Fibroblast of skin of scalp (primary cell): ENCODE measurements at regions not wholly inside any gene's neighbourhood (a gene's known extent, or its start where the extent isn't known, plus 50 kb on each side); places are given as distances from the start of the nearest gene placed in this dataset.
A peak's percentile ranks its signal among the peaks of the same experiment; 100 is the strongest.
"Not testable (repeated sequence)": the region's sequence is repeated elsewhere in the genome, so short reads cannot be mapped to it uniquely, and the experiment has no call there.

ENCODE experiments used
- DNase-seq: peaks from one replicate; pipeline ENCODE4 v3.0.0-alpha.2; 2013

DNA sequence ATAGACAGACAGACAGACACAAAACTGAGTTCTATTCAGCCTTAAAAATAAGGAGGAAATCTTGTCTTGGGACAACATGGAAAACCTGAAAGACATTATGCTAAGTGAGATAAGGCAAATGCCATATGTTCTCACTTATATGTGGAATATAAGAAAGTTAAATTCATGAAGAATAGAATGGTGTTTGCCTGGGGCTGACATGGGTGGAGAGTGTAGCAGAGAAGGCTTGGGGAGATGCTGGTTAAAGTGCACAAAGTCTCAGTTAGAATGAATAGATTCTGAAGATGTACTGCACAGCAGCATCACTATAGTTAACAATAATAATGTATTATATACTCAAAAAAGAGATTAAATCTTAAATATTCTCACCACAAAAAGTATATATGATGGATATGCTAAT is 355.5 kb downstream of the LRRIQ3 start:
- DNase-seq = no peak

DNA sequence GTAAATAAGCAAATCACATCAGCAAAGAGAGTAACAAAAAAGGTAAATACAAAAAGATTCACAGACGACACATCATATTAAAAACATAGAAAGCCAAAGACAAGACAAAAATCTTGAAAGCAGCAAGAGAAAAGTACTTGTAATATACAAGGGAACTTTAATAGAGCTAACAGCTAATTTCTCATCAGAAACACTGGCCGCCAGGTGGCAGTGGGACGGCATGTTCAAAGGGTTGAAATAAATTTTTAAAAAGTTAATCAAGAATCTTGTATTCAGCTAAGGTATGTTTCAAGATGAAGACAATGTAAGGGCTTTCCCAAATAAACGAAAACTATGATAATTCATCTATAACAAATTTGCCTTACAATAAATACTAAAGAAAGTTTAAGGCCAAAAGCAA is 358.1 kb downstream of the LRRIQ3 start:
- no peak for DNase-seq

DNA sequence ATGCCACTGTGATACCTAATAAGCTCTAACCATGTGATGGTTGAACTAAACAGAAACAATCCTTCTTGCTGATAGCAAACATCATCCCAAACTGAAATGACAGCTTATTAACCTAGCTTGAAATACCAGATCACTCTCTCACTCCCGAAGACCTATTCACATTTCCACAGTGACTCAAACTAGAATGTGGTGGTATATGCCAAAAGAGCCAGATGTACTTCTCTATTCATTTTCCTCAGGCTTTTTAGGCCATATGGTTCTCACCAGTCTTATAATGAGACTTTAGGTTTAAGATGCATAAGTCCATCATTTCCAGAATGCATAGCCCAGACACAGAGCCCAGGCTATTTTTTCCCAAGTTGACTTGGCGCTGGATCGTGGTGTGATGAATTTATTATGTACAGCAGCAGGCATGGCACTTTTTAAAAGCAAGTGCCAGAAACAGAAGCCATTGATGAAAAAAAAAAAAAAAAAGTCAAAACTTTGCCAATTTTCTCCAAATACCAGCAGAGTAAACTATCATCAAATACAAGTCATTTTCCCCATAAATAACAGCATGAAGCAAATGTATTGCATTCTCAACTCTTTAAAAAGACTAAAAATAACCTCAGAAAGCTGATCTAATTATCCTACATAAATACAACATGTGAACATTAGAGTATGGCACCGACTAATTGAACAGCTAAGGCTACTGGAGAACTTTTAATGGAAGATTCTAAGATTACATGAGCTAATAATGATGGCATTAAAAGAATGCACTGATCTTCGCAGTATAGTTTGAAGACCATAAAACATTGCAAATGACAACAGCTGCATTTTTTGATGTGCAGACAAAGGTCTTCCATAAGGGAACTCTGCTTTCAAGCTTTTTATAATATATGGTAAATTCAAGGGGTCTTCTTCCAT is 365.4 kb downstream of the LRRIQ3 start:
- DNase-seq = no peak

DNA sequence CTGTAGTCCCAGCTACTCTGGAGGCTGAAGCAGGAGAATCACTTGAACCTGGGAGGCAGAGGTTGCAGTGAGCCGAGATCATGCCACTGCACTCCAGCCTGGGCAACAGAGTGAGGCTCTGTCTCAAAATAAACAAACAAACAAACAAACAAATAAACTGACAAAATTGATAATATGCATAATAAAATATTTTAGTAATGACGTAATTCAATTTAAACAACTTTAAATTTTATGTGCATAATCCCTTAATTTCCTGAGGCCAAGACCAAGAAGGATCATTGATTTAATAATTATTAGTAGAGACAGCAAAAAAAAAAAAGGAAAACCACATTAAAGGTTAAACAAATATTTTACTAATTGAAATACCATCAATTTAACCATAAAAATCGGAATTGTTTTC is 370.7 kb downstream of the LRRIQ3 start:
- DNase-seq = not testable (repeated sequence)

DNA sequence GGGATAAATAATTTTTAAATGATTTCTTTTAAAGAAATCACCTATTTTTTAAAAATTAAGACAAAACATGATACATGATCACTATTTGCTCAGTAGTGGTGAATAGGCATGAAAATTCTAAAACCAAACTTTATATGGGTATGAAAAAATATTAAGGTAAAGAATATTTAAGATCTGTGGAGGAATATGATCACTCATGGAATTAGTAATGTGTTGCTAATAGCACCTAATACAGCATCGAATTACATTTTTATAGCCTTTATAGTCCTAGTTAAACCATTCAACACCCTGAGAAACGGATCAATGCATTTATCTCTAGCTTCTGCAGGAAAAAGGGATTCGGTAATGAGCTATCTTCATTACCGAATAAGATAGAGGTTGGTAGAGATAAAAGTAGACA is 373.9 kb downstream of the LRRIQ3 start:
- no peak for DNase-seq

DNA sequence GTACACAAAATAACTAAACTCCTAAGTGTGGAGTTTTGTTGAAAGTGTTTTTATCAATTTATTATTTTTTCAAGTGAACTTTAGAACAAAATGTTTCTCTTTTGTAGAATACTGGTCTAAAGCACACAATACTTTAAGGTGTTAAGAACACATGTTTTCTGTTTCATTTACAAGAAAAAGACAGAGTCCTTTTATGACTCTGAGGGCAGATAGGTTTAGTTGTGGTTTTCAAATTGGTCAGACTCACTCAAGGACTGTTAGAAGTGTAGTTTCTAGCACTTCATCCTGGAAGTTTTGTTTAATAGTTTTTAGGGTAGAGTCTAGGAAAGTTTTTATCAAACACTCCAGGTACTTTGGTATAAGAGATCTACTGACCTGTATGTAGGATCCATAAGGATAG is 376.5 kb downstream of the LRRIQ3 start:
- DNase-seq = no peak

DNA sequence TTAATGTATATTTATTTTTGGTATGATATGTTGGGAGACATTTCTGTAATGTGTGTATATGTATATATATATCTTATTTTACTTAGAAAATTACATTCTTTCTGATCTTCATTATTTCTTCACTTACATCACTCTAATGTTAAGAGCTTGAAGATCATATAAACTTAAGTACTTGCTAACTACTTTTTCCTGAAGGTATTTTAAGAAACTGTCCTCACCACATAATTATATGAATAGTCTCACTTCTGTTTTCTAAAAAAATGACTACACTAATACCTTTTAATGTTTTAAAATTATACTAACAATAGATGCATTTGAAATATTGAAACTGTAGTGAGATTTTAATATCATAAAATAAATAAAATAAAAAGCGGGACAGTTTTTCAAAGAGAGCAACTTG is 377.1 kb downstream of the LRRIQ3 start:
- no peak for DNase-seq

DNA sequence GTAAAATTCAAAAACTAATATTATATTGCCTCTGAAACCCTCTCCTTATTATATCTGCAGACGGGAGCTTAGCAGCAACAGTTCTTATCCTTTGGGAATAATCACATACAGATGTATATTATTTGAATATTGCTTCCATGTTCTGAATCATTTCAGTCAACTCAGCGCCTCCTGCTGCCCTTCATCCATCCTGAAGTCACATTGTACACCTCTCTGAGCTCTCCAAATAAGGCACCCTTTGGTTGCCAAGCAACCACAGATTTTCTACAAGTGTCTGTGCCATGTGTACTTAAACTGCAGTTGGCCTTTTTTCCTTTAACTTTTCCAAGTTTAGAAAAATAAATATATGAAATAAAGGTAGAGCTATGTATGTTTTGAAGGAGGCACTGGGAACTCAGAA is 384.3 kb downstream of the LRRIQ3 start:
- peak; percentile 4 for DNase-seq

DNA sequence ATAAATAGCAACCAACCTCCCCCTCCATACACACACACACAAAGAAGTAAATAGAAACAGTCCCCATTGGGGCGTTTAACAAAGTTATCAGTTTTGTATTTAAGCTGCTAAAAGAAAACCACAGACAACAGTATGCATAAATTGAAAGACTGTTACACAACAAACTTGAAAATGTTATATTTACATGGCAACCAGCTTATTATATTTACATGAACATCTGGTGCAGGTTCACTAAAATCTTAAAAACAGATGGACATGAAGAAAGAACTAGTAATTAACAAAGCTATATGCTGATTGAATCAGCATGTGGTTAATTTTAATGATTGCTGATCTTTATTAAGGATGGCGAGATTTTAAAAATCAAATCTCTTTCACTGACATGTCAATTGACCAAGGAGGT is 384.7 kb downstream of the LRRIQ3 start:
- DNase-seq = no peak

DNA sequence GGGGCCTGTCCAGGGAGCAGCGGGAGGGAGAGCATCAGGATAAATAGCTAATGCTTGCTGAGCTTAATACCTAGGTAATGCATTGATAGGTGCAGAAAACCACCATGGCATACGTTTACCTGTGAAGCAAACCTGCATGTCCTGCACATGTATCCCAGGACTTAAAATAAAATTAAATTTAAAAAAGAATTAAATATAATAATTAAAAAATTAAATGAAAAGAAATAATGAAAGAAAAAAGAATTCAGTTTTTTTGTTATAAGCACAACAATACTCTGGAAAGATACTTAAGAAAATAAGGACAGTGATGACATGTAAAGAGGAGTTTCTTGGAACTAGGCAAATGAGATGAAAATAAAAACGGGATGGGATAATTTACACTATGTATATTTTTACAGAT is 386.2 kb downstream of the LRRIQ3 start:
- no peak for DNase-seq

DNA sequence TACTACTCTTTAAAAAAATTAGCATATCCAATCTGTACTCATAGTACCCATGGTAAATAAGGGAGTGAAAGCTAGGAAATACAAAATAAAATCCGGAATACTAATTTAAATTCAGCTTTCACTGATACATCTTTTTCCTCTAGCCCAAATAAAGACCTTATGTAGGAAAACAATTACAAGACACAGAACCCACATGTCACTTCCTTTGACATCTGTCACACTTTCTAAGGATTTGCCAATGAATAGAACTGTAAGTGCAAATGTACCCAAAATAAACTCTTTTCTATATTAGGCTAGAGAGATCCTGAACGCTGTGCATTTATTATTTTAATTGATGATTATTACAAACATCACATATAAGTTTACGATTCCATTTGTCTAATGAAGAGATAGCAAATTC is 393.0 kb downstream of the LRRIQ3 start:
- DNase-seq = no peak

DNA sequence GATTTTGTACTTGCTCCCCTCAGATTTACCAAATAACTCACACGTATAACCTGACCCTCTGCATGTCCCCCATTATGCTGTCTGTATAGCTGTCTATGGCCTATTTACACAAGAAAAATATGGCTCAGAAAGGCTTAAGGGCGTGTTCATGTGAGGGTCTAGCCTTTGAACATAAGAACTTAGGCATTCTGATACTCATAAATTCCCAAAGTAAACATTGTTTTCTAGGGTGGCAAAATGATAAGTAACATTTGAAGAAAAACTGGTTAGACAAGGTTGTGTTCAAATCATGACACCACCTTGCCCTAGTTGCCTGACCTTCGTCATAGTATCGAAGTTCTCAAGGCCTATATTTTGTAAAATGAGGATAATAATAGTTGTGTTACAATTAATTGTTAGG is 394.6 kb downstream of the LRRIQ3 start:
- no peak for DNase-seq

DNA sequence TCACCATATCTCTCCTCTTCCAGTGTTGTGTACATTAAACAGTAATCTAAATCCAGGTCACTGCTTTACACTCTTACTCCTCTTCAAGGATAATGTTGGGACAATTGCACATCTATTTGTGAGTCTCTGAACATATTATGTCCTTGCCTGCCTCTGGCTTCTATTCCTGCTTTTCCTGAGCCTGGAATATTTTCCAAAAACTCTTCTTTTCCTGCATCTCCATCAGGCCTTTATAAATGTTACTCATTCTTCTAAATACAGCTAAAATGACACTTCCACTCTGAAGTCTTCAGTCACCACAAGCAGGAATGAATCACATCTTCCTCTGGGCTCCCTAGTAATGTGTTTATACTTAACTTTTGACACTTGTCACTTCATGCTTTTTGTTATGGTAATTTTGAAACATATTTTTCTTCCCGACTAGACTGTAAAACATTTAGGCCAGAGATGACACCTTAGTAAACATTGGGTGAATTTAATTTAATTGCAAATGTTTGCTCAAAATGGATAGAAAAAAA is 396.0 kb downstream of the LRRIQ3 start:
- peak; percentile 20 for DNase-seq

DNA sequence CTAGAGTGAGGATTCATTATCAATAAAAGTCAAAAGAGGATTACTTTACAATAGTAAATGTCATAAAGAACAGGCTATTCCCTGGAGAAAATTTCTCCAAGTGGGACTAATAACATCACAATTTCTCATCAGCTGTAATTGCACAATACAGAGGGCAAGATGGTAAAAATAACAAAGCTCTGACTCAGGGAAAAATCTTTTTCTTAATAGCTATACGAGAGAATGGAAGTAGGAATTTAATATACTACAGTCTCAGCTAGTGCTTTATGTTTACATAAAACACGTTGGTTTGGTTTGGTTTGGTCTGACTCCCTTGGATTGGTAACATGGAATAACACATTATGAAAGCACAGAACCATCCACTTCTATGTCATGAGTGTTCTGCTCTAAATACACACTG is 397.6 kb downstream of the LRRIQ3 start:
- peak; percentile 79 for DNase-seq

DNA sequence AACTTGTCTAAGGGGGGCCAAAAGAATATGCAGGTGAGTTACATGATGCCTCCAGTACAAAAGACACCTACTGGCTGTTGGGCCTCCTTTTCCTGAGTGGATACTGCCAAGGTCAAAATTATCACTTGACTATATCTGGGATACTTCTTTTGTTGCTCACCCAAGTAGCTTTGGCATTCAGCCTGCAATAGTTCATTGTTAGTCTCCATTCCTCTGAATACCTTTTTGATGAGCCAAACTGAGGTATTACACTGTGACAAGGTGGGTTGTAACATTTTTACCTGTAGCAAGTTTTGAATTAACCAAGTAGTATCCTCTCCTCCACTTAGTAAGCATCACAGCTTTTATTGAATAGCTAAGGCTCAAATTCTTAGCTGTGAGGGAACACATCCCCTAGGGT is 408.0 kb downstream of the LRRIQ3 start:
- DNase-seq = no peak

DNA sequence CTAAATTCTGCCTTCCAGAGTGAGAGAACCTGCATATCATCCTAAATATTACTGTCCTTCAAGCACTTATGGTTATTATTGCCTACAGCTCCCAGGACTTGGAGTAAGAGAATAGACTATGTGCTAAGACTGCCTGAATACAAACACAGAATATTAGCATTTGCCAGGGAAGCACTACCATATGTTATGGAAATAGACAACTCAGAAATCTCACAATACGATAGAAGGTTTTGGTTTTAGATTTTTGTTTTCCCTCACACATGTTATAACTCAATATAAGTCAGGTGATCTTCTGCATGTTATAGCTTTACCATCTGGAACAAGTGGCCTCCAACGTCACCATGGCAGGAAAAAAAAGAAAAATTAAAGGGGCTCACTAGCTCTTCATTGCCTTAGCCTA is 413.9 kb downstream of the LRRIQ3 start:
- no peak for DNase-seq

DNA sequence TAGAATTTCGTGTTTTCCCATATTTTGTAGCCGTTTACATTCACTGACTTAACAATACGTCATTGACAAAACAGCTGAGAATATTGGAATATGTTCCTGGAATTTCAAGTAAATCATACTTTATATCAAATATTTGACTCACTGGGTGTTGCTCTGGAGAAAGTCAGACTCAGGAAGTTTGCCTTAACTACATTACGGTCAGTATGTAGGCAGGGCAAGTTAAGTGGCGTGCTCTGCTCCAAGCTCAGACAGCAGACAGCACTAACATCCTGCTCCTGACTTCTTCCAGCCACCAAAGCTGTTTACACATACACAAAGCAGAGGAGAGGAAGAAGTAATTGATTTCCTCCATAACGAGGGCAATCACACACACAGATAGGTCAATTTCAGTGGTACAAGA is 414.6 kb downstream of the LRRIQ3 start:
- peak; percentile 2 for DNase-seq

DNA sequence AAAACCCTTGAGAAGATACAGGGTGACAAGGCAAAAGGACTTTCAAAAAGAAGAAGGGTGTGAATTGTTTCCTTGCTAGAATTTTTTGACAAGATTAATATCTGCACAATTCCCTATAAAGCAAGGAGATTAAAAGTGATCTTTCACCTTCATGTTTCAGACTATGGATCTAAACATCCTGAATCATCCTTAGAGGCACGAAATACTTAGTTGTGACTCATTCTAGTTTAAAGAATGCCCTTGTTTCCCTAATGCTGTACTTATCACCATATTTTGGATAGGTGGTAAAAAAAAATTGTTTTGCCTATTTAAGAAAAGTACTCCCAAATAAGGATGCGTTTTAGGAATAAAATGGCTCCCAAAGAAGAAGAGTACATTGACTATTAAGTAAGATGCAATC is 415.1 kb downstream of the LRRIQ3 start:
- peak; percentile 4 for DNase-seq

DNA sequence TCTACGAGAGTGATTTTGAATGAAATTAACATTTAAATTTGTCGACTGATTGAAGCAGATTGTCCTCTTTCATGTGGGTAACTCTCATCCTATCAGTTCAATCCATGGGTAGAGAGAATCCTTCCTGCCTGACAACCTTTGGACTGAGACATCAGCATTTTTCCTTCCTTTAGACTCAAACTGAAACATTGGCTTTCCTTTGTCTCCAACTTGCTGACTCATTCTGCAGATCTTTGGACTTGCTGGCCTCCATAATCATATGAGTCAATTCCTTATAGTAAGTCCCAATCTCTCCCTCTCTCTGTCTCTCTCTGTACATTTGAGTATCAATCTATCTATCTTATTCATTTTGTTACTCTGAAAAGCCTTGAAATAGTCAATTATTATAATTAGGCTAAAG is 416.7 kb downstream of the LRRIQ3 start:
- DNase-seq = peak; percentile 18

DNA sequence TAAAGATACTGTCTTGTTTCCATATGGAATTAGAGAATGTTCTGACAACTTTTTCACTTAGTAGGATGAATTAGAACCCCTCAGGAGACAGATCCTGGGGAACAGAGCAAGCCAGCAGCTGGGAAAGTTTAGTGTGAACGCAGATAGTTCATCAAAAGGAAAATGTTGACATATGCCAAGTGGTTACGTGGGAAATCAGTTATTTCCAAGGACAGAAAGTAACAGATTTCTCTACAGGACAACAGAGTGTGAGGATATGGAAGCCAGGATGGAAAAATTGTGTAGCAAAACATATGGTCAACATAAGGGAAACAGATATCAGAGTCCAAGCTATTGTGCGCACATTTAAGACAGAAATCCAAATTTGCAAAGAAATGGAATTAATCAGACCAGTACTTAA is 419.5 kb downstream of the LRRIQ3 start:
- no peak for DNase-seq

DNA sequence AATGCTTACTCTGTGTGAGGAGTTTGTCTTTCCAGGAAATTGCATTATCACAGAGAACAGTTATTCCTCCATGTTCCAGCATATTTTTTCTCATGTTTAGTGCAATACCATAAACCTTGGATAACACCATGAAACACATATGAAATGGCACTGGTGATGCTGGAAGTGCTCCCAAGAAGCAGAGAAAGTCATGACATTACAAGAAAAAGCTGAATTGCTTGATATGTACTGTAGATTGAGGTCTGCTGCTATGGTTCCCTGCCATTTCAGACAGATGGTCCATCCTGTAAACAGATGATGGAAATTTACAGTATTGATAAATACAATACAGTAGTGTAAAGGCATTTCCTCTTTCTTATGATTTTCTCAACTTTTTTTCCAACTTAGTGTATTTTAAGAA is 422.1 kb downstream of the LRRIQ3 start:
- DNase-seq = no peak

DNA sequence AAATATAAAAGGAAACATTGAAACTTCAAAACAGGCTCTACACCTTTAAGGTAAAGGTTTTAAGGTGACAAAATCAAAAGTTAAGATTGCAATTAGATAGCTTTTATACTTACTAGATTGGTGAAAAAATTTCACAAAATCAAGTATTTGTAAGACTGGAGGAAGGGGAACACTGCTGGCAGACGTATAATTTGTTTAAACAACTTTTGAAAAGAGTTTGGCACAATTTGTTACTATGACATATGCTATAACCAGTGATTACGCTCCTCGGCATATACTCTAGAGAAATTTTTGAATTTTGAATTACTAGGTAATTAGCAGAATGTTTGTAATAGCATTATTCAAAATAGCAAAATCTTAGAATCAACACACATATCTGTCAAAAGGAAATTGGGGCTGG is 425.0 kb downstream of the LRRIQ3 start:
- DNase-seq = no peak

DNA sequence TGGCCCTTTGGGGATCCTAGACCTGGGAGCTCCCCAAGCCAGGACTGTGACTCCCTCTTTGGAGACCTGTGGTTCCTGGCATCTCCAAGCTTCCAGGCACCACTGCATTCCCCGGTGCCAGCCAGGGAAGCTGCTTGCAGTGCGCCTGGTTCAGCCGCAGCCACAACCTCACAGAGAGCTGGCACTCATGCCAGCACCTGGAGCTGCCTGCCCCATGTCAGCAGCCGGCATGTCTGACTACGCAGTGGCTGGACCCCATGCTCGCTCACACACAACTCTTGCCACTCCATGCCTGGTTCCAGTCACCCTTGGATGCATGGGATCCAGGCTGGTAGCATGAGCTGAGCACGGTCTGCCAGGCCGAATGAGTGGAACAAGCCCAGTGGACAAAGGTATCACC is 426.6 kb downstream of the LRRIQ3 start:
- DNase-seq = no peak

DNA sequence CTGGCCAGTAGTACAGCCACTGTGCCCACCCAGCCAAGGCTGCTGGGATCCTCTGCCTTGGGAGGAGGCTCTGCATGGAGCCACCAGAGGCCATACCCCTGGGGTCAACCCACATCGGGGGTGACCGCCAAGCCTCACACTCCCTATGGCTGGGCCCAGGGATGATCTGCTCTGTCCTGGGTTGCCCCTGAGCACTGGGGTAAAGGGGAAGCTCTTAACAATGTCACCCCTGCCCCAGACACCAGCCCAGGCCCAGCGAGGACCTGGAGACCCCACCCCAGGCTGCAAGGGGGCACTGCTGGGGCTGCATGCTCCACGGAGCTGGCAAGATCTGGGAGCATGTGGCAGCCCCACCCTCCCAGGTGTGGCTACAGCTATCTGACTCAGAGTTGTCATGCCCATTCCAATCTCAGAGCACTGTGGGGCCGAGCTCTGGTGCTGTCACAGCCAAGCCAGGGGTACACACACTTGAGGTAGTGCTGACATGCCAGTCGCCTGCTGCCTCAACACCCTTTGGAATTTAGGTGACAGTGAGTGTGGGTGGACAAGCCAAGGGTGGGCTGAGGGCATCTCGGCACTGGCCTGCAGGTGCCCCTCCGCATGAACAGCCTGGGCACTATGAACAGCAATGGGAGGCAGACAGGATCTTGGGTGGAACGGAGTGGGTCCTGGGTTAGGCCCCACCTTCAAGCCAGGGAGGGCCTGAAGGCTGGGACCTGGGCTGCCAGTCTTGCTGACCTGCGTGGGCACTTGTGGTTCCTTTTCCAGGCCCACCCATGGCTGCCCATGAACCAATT is 427.7 kb downstream of the LRRIQ3 start:
- DNase-seq = no peak
